ENCODE measurements at regions not wholly inside any gene's neighbourhood (a gene's known extent, or its start where the extent isn't known, plus 50 kb on each side); places are given as distances from the start of the nearest gene placed in this dataset.

- TF ChIP-seq, protein P1, sequence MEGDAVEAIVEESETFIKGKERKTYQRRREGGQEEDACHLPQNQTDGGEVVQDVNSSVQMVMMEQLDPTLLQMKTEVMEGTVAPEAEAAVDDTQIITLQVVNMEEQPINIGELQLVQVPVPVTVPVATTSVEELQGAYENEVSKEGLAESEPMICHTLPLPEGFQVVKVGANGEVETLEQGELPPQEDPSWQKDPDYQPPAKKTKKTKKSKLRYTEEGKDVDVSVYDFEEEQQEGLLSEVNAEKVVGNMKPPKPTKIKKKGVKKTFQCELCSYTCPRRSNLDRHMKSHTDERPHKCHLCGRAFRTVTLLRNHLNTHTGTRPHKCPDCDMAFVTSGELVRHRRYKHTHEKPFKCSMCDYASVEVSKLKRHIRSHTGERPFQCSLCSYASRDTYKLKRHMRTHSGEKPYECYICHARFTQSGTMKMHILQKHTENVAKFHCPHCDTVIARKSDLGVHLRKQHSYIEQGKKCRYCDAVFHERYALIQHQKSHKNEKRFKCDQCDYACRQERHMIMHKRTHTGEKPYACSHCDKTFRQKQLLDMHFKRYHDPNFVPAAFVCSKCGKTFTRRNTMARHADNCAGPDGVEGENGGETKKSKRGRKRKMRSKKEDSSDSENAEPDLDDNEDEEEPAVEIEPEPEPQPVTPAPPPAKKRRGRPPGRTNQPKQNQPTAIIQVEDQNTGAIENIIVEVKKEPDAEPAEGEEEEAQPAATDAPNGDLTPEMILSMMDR (IDR thresholded peaks at IDR 0.05; ENCODE audit: borderline replicate concordance, extremely low read depth, low read length, poor library complexity, severe bottlenecking) = no peak
- TF ChIP-seq EZH2 (IDR thresholded peaks at IDR 0.05; ENCODE audit: borderline replicate concordance, low read depth, low read length, severe bottlenecking) = no peak
Observed at GRCh38 chr3:157566596-157566995, 63.4 kb upstream of the VEPH1 start.
